Neural progenitor cell (in vitro differentiated cells): ENCODE measurements at regions not wholly inside any gene's neighbourhood (a gene's known extent, or its start where the extent isn't known, plus 50 kb on each side); places are given as distances from the start of the nearest gene placed in this dataset.

Experiments
- DNase-seq: peaks from one replicate; pipeline ENCODE4 v3.0.0-alpha.2; 2016; ENCODE audit warnings: low spot score
- H2AFZ ChIP-seq: fragments of 200-600 bp; sonication (generic); replicated peaks from 2 replicates; pipeline ENCODE4 v1.6.1; 2016; ENCODE audit warnings: antibody characterized with exemption
- H3F3A ChIP-seq: fragments of 200-600 bp; sonication (generic); 2 replicates; pipeline ENCODE4 v1.6.1; 2016; ENCODE audit warnings: antibody characterized with exemption, low read depth
- H3K27ac ChIP-seq: fragments of 200-600 bp; sonication (generic); 2 replicates; pipeline ENCODE4 v1.5.1; 2016; ENCODE audit warnings: mild to moderate bottlenecking
- H3K27me3 ChIP-seq: fragments of 200-600 bp; sonication (generic); 2 replicates; pipeline ENCODE4 v1.6.1; 2016; ENCODE audit warnings: mild to moderate bottlenecking, moderate library complexity
- H3K36me3 ChIP-seq: fragments of 200-600 bp; sonication (generic); 2 replicates; pipeline ENCODE4 v1.5.1; 2016
- H3K4me1 ChIP-seq: fragments of 200-600 bp; sonication (generic); 2 replicates; pipeline ENCODE4 v1.6.1; 2016; ENCODE audit warnings: mixed run types
- H3K4me2 ChIP-seq: fragments of 200-600 bp; sonication (generic); 2 replicates; pipeline ENCODE4 v1.6.1; 2016
- H3K4me3 ChIP-seq: fragments of 200-600 bp; sonication (generic); 2 replicates; pipeline ENCODE4 v1.5.1; 2016
- H3K79me2 ChIP-seq: fragments of 200-600 bp; sonication (generic); 2 replicates; pipeline ENCODE4 v1.6.1; 2016; ENCODE audit warnings: low read depth
- H3K9ac ChIP-seq: fragments of 200-600 bp; sonication (generic); 2 replicates; pipeline ENCODE4 v1.6.1; 2016
- H3K9me3 ChIP-seq: fragments of 200-600 bp; sonication (generic); 2 replicates; pipeline ENCODE4 v1.5.1; 2016; ENCODE audit warnings: low read depth
- H4K20me1 ChIP-seq: fragments of 200-600 bp; sonication (generic); 2 replicates; pipeline ENCODE4 v1.6.1; 2016; ENCODE audit warnings: low read depth
- H3K27ac Mint-ChIP-seq: 3 replicates; pipeline ENCODE4 v1.8.0; 2021; ENCODE audit warnings: mixed read lengths
- H3K27me3 Mint-ChIP-seq: 2 replicates; pipeline ENCODE4 v1.8.0; 2022; ENCODE audit warnings: low read depth, mild to moderate bottlenecking, inconsistent platforms, moderate library complexity, mixed read lengths; ENCODE audit not compliant: insufficient read depth
- H3K36me3 Mint-ChIP-seq: 3 replicates; pipeline ENCODE4 v1.8.0; 2021; ENCODE audit warnings: mixed read lengths
- H3K4me1 Mint-ChIP-seq: 3 replicates; pipeline ENCODE4 v1.8.0; 2021; ENCODE audit warnings: mixed read lengths
- H3K4me3 Mint-ChIP-seq: 3 replicates; pipeline ENCODE4 v1.8.0; 2021; ENCODE audit warnings: mild to moderate bottlenecking, moderate library complexity, mixed read lengths
- H3K9me3 Mint-ChIP-seq: 3 replicates; pipeline ENCODE4 v1.8.0; 2020; ENCODE audit warnings: mixed read lengths
- CTCF ChIP-seq: fragments of 200-600 bp; sonication (generic); IDR thresholded peaks from 2 replicates; pipeline ENCODE4 v1.5.1; 2017; ENCODE audit warnings: antibody characterized with exemption, mild to moderate bottlenecking
- EZH2 ChIP-seq: fragments of 200-600 bp; sonication (generic); IDR thresholded peaks from 2 replicates; pipeline ENCODE4 v1.6.1; 2017; ENCODE audit warnings: antibody characterized with exemption, mild to moderate bottlenecking, moderate library complexity
- EZH2phosphoT487 ChIP-seq: fragments of 200-600 bp; sonication (generic); IDR thresholded peaks from 2 replicates; pipeline ENCODE4 v1.6.1; 2017; ENCODE audit warnings: antibody characterized with exemption

DNA sequence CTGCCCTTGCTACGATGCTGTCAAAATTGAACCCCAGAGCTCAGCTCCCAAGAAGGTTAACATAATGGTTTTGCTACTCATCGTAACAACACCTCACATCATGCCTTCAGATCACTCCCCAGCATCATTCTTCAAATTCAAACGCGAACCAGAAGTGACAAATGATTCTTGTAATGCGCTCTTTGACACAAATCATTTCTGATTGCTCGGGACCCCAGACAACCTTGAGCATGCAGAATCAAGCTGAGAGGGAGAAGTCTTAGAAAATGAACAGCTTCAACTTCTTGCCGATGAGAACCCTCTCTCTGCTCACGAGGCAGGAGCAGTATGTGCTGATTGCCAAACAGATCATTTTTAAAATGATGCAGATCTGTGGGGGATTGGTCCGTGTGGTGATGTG lies 241.0 kb upstream of the ASIC2 start:
- Histone ChIP-seq H3K4me2 (no peak overlapping the region), H3K27ac (no peak overlapping the region), H3K9me3 (no peaks in the 10 kb centered on the region), H4K20me1 (no peaks in the 10 kb centered on the region), H3K79me2 (no peaks in the 10 kb centered on the region), H3F3A (no peaks in the 10 kb centered on the region), H3K4me1 (no peaks in the 10 kb centered on the region), H3K4me3 (no peak overlapping the region), H2AFZ (no peak overlapping the region), H3K9ac (no peak overlapping the region), H3K27me3 (no peaks in the 10 kb centered on the region), H3K36me3 (no peaks in the 10 kb centered on the region)
- TF ChIP-seq EZH2phosphoT487 (no peak), EZH2 (no peak), CTCF (no peak)
- no peak for DNase-seq
- Mint-ChIP-seq H3K9me3 (no peaks in the 10 kb centered on the region), H3K36me3 (no peaks in the 10 kb centered on the region), H3K27me3 (no peaks in the 10 kb centered on the region), H3K4me3 (no peak overlapping the region), H3K4me1 (peaks cover 13% of the 10 kb centered on the region), H3K27ac (no peak overlapping the region)

GRCh38 chr17:33545124-33545523 lies 252.0 kb upstream of the ASIC2 start:
- Histone ChIP-seq H3K4me1 (no peaks in the 10 kb centered on the region), H3K27ac (no peak overlapping the region), H3F3A (no peaks in the 10 kb centered on the region), H3K27me3 (no peaks in the 10 kb centered on the region), H3K79me2 (no peaks in the 10 kb centered on the region), H3K4me3 (no peak overlapping the region), H3K9me3 (no peaks in the 10 kb centered on the region), H3K36me3 (no peaks in the 10 kb centered on the region), H4K20me1 (no peaks in the 10 kb centered on the region), H3K4me2 (no peak overlapping the region), H3K9ac (no peak overlapping the region), H2AFZ (no peak overlapping the region)
- Mint-ChIP-seq H3K4me1 (no peaks in the 10 kb centered on the region), H3K27ac (no peak overlapping the region), H3K36me3 (no peaks in the 10 kb centered on the region), H3K9me3 (no peaks in the 10 kb centered on the region), H3K4me3 (no peak overlapping the region), H3K27me3 (peaks cover 6% of the 10 kb centered on the region)
- TF ChIP-seq EZH2 (no peak), EZH2phosphoT487 (no peak), CTCF (no peak)
- no peak for DNase-seq

GRCh38 chr17:33550261-33550660 lies 257.2 kb upstream of the ASIC2 start:
- Histone ChIP-seq H3K9me3 (no peaks in the 10 kb centered on the region), H3K4me1 (peaks cover 11% of the 10 kb centered on the region), H3K4me3 (no peak overlapping the region), H3K79me2 (no peaks in the 10 kb centered on the region), H3F3A (peaks cover 10% of the 10 kb centered on the region), H3K27ac (no peak overlapping the region), H3K4me2 (no peak overlapping the region), H2AFZ (no peak overlapping the region), H3K9ac (no peak overlapping the region), H4K20me1 (no peaks in the 10 kb centered on the region), H3K36me3 (no peaks in the 10 kb centered on the region), H3K27me3 (no peaks in the 10 kb centered on the region)
- Mint-ChIP-seq H3K27ac (no peak overlapping the region), H3K27me3 (peaks cover 6% of the 10 kb centered on the region), H3K36me3 (no peaks in the 10 kb centered on the region), H3K4me3 (no peak overlapping the region), H3K4me1 (peaks cover 16% of the 10 kb centered on the region), H3K9me3 (no peaks in the 10 kb centered on the region)
- DNase-seq, result no peak
- no peak for TF ChIP-seq CTCF
- no peak for TF ChIP-seq EZH2

DNA sequence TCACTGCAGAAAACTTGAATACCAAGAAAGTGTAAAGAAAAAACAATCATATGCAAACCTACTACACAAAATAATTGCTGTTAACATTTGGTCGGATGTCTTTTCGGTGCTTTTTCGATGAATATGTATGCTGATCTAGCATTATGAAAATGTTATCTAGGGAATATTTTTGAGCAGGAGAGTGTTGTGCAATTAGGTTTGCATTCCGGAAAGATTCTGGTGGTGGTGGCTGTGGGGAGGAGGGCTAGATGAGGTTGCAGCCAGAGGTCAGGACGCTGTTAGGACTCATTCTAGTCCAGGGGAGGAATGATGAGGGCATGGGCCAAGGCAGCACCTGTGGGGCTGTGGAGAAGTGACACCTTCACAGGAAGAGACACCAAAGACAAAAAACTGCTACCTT lies 258.0 kb upstream of the ASIC2 start:
- no peak for DNase-seq
- H2AFZ ChIP-seq, result no peak overlapping the region
- no peaks in the 10 kb centered on the region for H3K79me2 ChIP-seq
- no peak overlapping the region for H3K27ac ChIP-seq
- Mint-ChIP-seq H3K27ac (no peak overlapping the region), H3K4me3 (peak overlapping the region; percentile 24), H3K27me3 (peaks cover 4% of the 10 kb centered on the region), H3K9me3 (no peaks in the 10 kb centered on the region), H3K4me1 (peaks cover 16% of the 10 kb centered on the region), H3K36me3 (no peaks in the 10 kb centered on the region)
- H3K4me2 ChIP-seq, result no peak overlapping the region
- no peaks in the 10 kb centered on the region for H3K27me3 ChIP-seq
- peaks cover 10% of the 10 kb centered on the region for H3F3A ChIP-seq
- peaks cover 11% of the 10 kb centered on the region for H3K4me1 ChIP-seq
- no peak overlapping the region for H3K9ac ChIP-seq
- no peaks in the 10 kb centered on the region for H3K36me3 ChIP-seq
- no peaks in the 10 kb centered on the region for H4K20me1 ChIP-seq
- TF ChIP-seq EZH2phosphoT487 (no peak), EZH2 (no peak), CTCF (no peak)
- H3K9me3 ChIP-seq, result no peaks in the 10 kb centered on the region
- H3K4me3 ChIP-seq, result no peak overlapping the region
